HG02885 (cell line): ENCODE measurements at regions not wholly inside any gene's neighbourhood (a gene's known extent, or its start where the extent isn't known, plus 50 kb on each side); places are given as distances from the start of the nearest gene placed in this dataset.
"Not testable (repeated sequence)": the region's sequence is repeated elsewhere in the genome, so short reads cannot be mapped to it uniquely, and the experiment has no call there.

ENCODE experiments used
- ATAC-seq: cut with Tn5 transposase; IDR thresholded peaks from one replicate; pipeline ENCODE4 v1.9.1; 2021; ENCODE audit warnings: mild to moderate bottlenecking; ENCODE audit not compliant: unreplicated experiment, poor library complexity

- ATAC-seq: no peak
Measured at GRCh38 chr3:72276806-72277205, 491.9 kb upstream of the PROK2 start.

- no peak for ATAC-seq
Measured at GRCh38 chr3:72275331-72275751, 490.4 kb upstream of the PROK2 start.

DNA sequence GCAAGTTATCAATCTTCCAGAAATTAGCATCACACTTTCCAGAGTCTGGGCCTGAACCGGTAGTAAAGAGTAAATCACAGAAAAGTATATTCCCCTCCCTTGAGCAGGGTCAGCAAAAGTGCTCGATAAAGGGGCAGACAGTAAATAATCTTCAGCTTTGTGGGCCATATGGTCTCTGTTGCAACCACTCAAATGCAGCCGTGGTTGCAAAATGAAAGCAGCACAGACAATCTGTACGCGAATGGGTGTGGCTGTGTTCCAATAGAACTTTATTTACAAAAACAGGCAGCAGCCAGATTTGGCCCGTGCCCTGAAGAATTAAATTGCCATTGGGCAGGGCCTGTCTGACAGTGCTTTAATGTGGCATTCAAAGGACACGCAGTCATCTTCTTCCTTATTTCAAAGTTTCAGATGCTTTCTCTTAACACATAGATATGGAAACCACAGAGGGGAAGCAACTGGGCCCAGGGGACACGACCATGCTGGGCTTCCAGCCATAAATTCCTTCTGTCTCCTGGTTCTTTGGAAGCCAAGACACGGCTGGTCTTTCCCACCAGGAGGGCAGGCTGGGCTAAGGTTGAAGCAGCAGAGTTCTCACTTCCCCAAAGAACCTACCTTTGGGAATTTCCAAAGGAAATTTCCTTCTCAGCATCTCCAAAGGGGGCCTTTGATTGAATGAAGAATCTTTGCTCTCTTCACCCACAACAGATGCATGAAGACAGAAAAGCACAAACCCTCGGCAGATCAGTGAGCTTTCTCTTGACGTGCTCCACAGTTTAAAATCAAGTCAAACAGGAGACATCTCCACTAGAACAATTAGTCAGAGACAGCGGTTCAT is 489.8 kb upstream of the PROK2 start:
- ATAC-seq: peak; percentile 61

DNA sequence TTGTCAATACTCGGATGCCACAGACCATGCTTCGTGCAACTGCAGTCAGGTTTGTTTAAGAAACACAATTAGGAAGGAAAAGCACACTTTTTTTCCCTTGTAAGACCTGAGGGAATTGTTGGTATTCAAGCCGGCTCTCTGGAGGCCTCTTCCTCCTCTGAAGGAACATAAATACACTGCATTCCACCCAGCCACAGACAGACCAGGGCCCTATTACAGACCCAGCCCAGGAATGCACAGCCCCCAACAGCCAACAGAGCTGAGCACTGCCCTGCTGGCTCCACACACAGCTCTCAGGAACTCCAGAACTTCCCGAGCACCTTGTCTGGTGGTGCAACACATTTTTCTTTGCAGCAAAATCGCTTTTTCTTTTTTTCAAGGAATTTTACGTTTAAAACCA is 488.7 kb upstream of the PROK2 start:
- ATAC-seq: no peak

DNA sequence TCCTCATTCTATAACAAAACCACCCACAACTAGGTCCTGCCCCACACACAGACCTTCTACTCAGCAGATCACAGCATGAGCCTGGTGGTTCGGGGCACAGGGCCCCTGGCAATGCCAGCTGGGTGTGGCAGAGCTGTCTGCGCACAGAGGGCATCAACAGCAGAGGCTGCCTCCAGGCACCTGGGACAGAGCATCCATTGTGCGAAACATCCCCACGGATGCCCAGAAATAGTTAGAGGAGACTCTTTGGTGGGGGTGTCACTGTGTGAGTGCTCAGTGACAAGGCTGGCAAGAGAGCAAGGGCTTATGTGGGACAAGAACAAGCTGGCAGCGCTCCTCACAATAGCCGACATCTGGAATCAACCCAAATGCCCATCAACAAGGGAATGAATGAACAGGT is 487.4 kb upstream of the PROK2 start:
- no peak for ATAC-seq

DNA sequence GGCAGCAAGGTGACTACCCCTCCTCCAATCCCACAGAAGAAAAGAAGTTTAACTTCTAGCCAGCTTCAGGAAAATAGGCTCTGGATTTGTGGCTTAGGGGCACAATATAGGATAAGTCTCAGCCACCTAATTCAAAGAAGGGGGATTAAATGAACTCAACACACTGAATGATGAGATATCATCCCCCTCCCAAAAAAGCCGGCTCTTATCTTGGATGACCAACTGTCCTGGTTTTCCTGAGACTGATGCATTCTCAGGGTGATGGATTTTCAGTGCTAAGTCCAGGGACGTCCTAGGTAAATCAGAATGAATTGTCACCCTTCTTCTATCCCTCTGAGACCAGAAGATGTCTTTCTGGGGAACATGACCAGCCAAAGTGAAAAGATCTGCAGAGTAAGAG is 487.0 kb upstream of the PROK2 start:
- ATAC-seq: no peak

DNA sequence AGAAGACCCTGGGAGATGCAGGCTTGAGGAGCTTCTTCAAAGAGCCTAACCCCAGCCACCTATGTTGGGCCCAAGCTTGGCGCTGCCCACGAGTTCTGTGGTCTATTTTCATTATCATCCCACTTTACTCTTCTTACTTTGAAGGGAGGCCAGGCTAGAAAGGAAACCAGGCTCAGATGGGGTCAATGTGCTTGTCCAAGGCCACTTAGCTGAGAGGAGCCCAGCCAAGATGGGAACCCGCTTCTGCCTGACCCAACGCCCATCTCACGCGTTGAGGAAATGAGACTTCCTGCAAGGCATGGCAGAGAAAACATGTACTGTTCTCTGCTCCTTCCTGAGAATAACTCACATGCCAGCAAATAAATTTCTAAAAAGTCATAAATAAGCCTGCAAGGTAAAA is 486.3 kb upstream of the PROK2 start:
- ATAC-seq: no peak

DNA sequence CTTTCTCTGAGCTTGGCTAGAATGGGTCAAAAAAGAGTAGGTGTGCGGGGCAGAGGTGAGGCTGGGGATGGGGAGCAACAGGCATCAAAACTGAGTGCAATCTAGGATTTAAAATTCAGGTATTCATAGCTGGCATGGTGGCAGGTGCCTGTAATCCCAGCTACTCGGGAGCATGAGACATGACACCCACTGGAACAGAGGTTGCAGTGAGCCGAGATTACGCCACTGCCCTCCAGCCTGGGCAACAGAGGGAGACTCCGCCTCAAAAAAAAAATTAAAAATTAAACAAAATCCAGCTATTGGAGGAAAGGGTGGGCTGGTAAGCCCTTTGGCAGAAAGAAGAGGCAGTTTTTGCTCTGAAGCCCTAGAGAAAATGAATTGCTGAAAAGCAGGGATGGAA is 485.8 kb upstream of the PROK2 start:
- no peak for ATAC-seq

DNA sequence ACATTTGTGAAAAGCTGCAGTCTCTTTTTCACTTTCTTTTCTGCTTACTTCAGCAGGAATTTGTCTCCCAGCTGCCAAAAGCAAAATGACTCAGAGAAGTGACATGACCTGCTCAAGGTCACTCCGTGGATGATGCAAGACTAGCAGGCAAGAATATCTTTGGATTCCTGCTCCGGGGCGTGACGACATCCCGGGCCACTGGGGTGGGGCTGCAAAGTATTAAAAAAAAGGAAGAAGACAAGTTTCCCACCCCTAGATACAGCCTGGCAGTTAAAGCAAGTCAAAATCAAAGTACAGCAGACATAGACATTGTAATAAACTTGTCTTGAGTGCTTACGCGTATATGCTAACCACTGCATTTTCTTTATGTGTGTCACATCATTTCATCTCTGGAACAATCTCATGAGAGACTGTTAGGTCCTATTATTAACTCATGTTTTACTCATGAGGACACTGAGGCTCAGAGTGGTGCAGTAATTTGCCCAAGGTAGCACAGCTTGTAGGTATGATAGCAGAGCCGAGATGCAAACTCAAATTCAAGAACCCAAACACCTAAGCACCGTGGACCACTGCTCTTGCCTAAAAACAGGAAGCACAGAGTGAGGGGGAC is 485.2 kb upstream of the PROK2 start:
- peak; percentile 38 for ATAC-seq

DNA sequence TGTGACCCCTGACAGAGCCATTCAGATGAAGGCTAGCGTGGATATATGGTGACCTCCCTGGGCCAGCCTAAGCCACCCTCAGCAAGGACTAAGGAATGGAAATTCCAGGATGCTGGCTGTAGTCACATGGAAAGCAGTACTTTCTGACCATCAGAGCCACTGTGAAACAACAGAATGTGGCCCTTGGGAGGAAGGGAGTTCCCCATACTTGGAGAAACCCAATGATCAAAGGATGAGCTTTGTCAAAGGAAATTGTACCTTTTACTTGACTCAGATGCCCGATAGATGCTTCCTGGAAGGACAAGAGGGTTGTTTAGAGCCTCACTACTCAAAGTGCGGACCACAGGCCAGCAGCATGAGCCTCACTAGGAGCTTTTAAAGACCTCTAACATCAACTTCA is 484.5 kb upstream of the PROK2 start:
- no peak for ATAC-seq

DNA sequence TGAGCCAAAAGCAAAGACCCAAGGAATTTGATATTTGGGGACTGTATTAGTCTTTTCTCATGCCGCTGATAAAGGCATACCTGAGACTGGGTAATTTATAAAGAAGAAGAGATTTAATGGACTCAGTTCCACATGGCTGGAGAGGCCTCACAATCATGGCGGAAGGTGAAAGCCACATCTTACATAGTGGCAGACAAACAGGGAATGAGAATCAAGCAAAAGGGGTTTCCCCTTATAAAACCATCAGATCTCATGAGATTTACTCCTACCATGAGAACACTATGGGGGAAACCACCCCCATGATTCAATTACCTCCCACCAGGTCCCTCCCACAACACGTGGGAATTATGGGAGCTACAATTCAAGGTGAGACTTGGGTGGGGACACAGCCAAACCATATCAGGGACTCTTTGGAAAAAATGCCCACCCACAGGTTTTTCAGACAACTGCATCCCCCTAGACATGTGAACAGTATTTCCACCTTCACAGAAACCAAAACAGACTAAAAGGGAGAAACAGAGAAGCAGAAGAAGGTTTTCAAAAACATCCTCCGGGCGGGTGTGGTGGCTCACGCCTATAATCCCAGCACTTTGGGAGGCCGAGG is 482.1 kb upstream of the PROK2 start:
- not testable (repeated sequence) for ATAC-seq

DNA sequence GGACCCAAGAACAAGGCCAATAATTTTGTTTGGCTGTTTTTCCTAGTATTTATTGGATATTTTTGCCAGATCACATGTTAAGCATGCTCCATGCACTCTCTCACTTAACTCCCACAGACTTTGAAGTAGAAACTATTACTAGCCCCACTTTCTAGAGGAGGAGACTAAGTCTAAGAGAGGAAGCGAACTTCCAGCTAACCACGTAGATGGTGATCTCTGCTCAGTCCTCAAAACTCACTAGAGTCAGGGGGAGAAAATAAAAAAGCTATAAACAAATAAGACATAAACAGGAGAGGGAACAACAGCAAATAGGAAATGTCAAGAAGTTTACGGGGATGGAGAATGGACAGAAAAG is 481.0 kb upstream of the PROK2 start:
- ATAC-seq: no peak

DNA sequence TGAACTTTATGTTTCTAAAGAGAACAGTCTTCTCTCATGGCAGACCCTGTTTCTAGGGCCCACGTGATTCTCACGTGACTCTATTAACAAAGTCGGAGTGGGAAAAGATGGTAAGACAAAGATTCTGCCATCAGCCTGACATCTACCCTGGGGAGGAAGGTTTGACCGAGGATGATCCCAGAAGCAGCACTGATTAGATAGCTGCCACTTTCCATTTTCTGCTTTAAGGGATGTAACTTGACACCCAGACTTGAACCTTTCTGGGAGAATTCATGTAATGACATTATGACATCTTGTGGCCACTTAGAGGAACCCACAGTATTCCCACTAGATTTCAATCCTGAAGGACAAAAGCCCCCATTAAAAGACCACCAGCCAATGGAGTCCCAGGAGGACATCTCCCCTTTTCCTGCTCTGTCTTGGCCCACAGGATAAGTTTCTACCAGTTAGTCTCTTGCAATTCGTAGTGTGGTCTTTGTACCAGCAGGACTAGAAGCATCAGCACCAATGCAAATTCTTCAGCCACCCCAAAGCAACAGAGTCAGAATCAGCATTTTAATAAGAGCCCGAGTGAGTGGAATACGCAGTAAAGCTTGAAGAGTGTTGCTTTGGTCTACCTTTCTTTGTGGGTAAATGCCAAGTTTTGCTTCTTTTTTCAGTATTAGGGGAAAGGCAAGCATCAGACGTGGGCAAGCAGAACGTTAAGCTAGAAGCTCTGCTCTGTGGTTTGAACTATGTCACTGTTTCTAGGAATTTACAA is 480.5 kb upstream of the PROK2 start:
- no peak for ATAC-seq

DNA sequence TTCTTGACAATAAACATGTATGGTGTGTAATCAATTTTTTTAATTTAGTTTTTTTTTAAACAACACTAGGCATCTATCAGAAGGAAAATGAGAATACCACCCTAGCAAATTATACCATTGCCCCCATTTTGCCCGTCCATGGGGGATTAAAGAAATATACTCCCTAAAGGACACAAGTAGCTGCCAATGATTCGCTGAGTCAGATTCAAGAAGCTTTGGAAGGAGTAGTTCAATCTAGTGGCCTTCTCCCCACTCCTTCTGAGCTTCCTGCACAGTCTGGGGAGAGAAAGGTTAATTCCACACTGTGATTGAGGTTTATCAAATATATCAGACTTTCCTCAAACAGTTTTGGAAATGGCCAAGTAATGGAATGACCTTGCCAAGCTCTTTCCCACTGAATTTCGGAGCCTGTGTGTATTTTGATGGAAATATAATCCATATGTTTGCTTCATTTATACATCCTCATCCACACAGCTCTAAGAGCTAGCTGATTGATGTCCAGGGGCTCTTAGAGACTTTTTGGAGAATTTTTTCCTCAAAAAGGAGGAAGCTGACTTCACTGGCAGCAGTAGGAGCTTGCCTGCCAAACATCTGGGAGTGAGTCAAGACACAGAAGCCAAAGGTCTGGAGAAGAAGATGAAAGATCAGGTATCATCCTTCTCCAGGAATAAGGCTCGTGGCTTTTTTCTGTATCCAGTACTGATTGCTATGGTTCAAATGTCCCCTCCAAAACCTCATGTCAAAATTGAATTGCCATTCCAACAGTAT is 478.5 kb upstream of the PROK2 start:
- no peak for ATAC-seq

DNA sequence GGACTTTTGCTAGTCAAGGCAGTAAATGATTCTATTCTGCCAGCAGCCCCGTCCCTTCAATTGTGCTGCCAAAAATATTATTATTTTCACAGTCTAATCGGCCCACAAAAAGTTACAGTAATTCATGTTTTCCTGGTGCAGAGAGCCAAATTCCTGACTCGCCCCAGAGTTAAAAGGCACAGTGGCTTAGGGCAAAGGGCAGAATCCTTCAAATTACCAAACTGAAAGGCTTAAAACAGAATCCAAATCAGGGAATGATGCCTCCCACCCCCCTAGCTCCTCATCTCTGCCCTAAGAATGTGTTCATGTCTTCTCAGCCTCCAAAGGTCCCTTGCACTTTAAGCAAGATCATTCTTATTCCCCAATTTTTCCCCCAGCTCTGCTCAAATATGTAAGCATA is 477.8 kb upstream of the PROK2 start:
- no peak for ATAC-seq

DNA sequence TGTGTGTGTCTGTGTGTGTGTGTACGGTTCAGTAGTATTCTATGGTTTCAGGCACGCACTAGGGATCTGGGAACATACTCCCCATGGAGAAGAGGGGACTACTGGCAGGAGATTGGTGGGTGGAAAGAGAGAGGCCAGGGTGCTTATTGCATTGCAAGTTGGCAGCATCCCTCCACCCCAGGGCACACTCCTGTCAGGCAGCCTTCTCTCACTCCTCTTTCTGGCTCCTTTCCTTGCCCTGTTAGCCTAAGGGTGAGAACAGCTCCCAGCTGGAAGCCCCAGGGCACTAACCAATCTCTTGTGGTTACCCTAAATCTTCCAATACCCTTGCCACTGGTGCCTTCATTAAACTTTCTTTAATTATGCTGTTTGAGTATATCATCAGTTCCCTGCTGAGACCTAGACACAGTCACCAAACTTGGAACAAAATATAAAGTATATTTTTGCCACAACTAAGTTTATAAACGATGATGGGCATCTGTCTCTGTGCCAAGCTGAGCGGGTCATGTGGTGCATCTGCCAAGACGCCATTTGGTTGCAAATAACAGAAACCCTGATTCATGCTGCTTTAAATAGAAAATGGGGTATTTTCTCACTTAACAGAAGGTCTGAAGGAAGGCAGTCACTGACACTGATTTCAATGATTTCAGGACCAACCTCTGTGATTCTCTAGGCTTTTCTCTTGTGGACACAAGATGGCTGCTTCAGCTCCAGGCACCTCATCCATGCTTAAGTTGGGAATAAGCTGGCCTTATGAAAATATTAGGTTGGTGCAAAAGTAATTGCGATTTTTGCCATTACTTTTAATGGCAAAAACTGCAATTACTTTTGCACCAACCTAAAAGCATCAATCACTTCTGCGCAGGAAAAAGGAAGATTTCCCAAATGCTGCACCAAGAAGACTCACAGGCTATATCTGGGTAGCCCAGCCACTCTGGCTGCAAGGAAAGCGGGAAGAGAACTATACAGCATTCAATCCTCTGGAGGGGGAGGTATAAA is 476.9 kb upstream of the PROK2 start:
- no peak for ATAC-seq

DNA sequence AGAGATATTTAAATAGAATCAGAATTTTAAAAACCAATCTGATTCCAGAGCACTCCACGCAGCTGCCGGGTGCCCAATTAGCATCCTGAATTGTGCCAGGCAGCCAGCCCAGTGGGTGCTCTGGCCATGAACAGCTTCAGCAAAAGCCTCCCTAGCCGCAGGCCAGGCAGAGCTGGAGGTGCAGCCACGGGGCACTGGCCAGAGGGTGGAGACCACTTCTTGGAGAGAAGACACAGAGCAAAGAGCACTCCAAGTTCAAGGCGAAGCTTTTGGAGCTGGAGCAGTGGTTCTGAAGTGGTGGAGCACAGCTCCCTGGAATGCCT is 475.6 kb upstream of the PROK2 start:
- ATAC-seq: peak; percentile 2

GRCh38 chr3:72259755-72260587 is 475.0 kb upstream of the PROK2 start:
- ATAC-seq: peak; percentile 41
